K562 (cell line): ENCODE measurements at regions not wholly inside any gene's neighbourhood (a gene's known extent, or its start where the extent isn't known, plus 50 kb on each side); places are given as distances from the start of the nearest gene placed in this dataset.

Experiments used
- EP300 ChIP-seq: IDR thresholded peaks from 2 replicates; pipeline ENCODE4 v1.6.1; 2012; ENCODE audit warnings: low read length, improper control_type of control experiment
- JUND ChIP-seq, 2 experiments: IDR thresholded peaks; 2 replicates in 1 of 2; 3 replicates in 1 of 2; pipeline ENCODE4 v1.6.1; 2011; ENCODE audit warnings: borderline replicate concordance in 2 of 2, low read depth in 2 of 2, low read length in 2 of 2, improper control_type of control experiment in 1 of 2, missing biosample characterization in 1 of 2, missing genetic modification characterization in 1 of 2, missing genetic modification reagents in 1 of 2
- KDM4B ChIP-seq, 2 experiments: fragments of 450-650 bp in 1 of 2; sonication (generic) in 1 of 2; IDR thresholded peaks; 2 replicates each; pipeline ENCODE4 v1.6.1; 2016 to 2017; ENCODE audit warnings: borderline replicate concordance in 2 of 2, antibody characterized with exemption in 1 of 2, low read depth in 1 of 2, mild to moderate bottlenecking in 1 of 2
- POLR2A ChIP-seq: fragments of 450-650 bp; conservative IDR thresholded peaks from 2 replicates; pipeline ENCODE4 v1.6.1; 2016
- TF ChIP-seq, protein P1 (sequence below), 2 experiments: IDR thresholded peaks; 2 replicates each; pipeline ENCODE4 v1.6.1; 2011; ENCODE audit warnings: borderline replicate concordance in 1 of 2, control low read depth in 1 of 2, low read depth in 1 of 2, low read length in 1 of 2, mild to moderate bottlenecking in 1 of 2, mixed read lengths in 1 of 2, moderate library complexity in 1 of 2; ENCODE audit not compliant: insufficient read depth in 1 of 2, insufficient read length in 1 of 2, poor library complexity in 1 of 2, severe bottlenecking in 1 of 2; ENCODE audit errors: extremely low read depth in 1 of 2

DNA sequence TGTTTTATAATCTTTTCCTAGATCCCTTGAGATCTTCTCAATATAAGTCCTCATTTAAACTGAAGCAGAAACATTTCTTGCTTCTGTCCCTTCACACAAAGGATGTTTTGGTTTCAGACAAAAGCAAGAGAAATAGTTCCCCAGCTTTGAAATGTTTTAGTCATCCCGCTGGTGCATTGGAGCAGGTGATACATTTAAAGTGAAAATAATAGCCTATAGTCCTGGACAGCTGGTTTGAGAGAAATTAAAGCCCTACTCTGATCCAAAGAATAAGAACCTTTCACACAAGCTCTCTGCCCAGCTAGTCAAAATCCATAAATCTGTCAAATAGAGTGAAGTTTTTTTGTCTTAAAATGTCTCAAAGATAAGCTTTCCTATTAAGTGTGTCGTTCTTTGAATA, 79.4 kb downstream of the LUZP4 start:
- TF ChIP-seq JUND (IDR thresholded peaks at IDR 0.05; ENCODE audit: borderline replicate concordance, low read depth, low read length) (no peak), JUND (tag; IDR thresholded peaks at IDR 0.05; ENCODE audit: borderline replicate concordance, low read depth, low read length) (no peak), POLR2A (no peak), EP300 (no peak), KDM4B (IDR thresholded peaks at IDR 0.05; ENCODE audit: borderline replicate concordance in 2 of 2, low read depth in 1 of 2) (no peak)
- TF ChIP-seq, protein P1, sequence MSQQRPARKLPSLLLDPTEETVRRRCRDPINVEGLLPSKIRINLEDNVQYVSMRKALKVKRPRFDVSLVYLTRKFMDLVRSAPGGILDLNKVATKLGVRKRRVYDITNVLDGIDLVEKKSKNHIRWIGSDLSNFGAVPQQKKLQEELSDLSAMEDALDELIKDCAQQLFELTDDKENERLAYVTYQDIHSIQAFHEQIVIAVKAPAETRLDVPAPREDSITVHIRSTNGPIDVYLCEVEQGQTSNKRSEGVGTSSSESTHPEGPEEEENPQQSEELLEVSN (IDR thresholded peaks at IDR 0.05; ENCODE audit: borderline replicate concordance in 1 of 2, extremely low read depth in 1 of 2, insufficient read depth in 1 of 2, insufficient read length in 1 of 2, low read depth in 1 of 2, low read length in 1 of 2, poor library complexity in 1 of 2, severe bottlenecking in 1 of 2), result no peak
